ENCODE measurements at regions not wholly inside any gene's neighbourhood (a gene's known extent, or its start where the extent isn't known, plus 50 kb on each side); places are given as distances from the start of the nearest gene placed in this dataset.

GRCh38 chr2:60657673-60658072 is 98.4 kb upstream of the PAPOLG start:
- DNase-seq (ENCODE audit: low read depth), result no peak

GRCh38 chr2:60659026-60659425 is 97.0 kb upstream of the PAPOLG start:
- DNase-seq (ENCODE audit: low read depth), result no peak

- no peak for DNase-seq (ENCODE audit: low read depth)
These were observed 94.9 kb upstream of the PAPOLG start for GRCh38 chr2:60661073-60661738.

- no peak for DNase-seq (ENCODE audit: low read depth)
These were observed 93.3 kb upstream of the PAPOLG start for GRCh38 chr2:60662781-60663180.

GRCh38 chr2:60671966-60672365 is 84.1 kb upstream of the PAPOLG start:
- no peak for DNase-seq (ENCODE audit: low read depth)

GRCh38 chr2:60674524-60675165 is 81.4 kb upstream of the PAPOLG start:
- peak; percentile 75 for DNase-seq (ENCODE audit: low read depth)

- no peak for DNase-seq (ENCODE audit: low read depth)
These were observed 80.8 kb upstream of the PAPOLG start for GRCh38 chr2:60675301-60675700.

GRCh38 chr2:60676706-60677330 is 79.2 kb upstream of the PAPOLG start:
- no peak for DNase-seq (ENCODE audit: low read depth)

GRCh38 chr2:60677356-60677755 is 78.7 kb upstream of the PAPOLG start:
- DNase-seq (ENCODE audit: low read depth), result no peak

GRCh38 chr2:60678551-60678950 is 77.5 kb upstream of the PAPOLG start:
- no peak for DNase-seq (ENCODE audit: low read depth)

GRCh38 chr2:60679036-60679780 is 76.9 kb upstream of the PAPOLG start:
- DNase-seq (ENCODE audit: low read depth), result no peak

GRCh38 chr2:60693551-60693950 is 62.5 kb upstream of the PAPOLG start:
- DNase-seq (ENCODE audit: low read depth), result no peak

- DNase-seq (ENCODE audit: low read depth), result no peak
These were observed 60.3 kb upstream of the PAPOLG start for GRCh38 chr2:60695793-60696192.

GRCh38 chr2:60699617-60700016 is 56.5 kb upstream of the PAPOLG start:
- DNase-seq (ENCODE audit: low read depth), result no peak

GRCh38 chr2:60706021-60706420 is 50.0 kb upstream of the PAPOLG start:
- DNase-seq (ENCODE audit: low read depth), result no peak

Data from activated T-cell treated with anti-CD3 and anti-CD28 coated beads for 1 hour (primary cell).